GM12891 (cell line): ENCODE measurements at regions not wholly inside any gene's neighbourhood (a gene's known extent, or its start where the extent isn't known, plus 50 kb on each side); places are given as distances from the start of the nearest gene placed in this dataset.

ENCODE experiments used
- DNase-seq: peaks from one replicate; pipeline ENCODE4 v3.0.0; 2011; ENCODE audit warnings: low spot score; ENCODE audit not compliant: insufficient read length
- FAIRE-seq: peaks from 2 replicates; lab custom pipeline; 2011; peaks lifted over from hg19 to GRCh38; lab: Jason Lieb, UNC
- PAX5 ChIP-seq: IDR thresholded peaks from 2 replicates; pipeline ENCODE4 v1.6.1; 2011; ENCODE audit warnings: low read length, moderate library complexity, mild to moderate bottlenecking; ENCODE audit not compliant: insufficient read depth, severe bottlenecking
- POLR2A ChIP-seq: IDR thresholded peaks from 2 replicates; pipeline ENCODE4 v1.6.1; 2011; ENCODE audit warnings: low read depth, low read length, control low read depth
- POLR2AphosphoS5 ChIP-seq: IDR thresholded peaks from 2 replicates; pipeline ENCODE4 v1.6.1; 2011; ENCODE audit warnings: low read depth, low read length, control low read depth
- POU2F2 ChIP-seq: IDR thresholded peaks from 2 replicates; pipeline ENCODE4 v1.6.1; 2011; ENCODE audit warnings: low read depth, mild to moderate bottlenecking, control low read depth, low read length, moderate library complexity
- SPI1 ChIP-seq: IDR thresholded peaks from 2 replicates; pipeline ENCODE4 v1.6.1; 2011; ENCODE audit warnings: low read depth, low read length, control low read depth
- TAF1 ChIP-seq: IDR thresholded peaks from 2 replicates; pipeline ENCODE4 v1.6.1; 2011; ENCODE audit warnings: low read depth, low read length, control low read depth

DNA sequence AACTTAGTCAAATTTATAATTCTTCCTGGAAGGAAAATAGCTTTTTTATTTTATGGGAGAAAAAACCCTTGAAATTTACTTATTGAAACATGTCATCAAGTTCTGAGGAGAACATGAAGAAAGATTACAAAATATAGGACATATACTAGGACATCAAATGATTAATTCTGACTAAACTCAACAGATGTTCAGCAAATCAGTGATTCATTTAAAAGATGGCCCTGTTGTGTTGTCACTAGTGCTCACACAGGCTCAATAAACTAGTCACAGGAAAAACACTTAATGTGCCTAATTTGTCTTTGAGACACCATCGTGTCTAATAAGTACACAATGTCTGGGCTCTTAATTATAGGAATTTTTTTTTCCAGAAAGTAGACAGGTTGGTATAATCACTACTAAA lies 223.8 kb upstream of the TMTC4 start:
- FAIRE-seq (no peak), DNase-seq (no peak)
- TF ChIP-seq POU2F2 (no peak), SPI1 (no peak), PAX5 (no peak), TAF1 (no peak), POLR2A (no peak), POLR2AphosphoS5 (no peak)

DNA sequence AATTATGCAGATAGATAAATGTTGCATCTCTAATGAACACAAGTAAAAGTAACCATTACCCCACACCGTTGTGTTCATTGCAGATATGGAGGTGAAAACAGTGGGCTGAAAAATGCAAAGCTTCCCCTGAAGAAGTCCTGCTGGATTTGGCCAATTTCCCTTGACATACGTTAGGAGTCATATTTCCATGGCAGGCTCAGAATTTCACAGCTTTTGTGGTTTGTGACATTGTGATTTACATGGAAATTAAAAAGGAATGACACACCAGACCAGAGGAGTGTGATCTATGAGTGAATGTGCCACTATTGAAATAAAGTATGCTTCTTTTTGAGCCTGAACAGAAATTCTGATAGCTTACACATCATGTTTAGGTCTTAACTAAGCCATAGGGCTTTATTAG lies 221.1 kb upstream of the TMTC4 start:
- TF ChIP-seq PAX5 (no peak), SPI1 (no peak), POLR2A (no peak), TAF1 (no peak), POLR2AphosphoS5 (no peak), POU2F2 (no peak)
- DNase-seq (no peak), FAIRE-seq (no peak)

DNA sequence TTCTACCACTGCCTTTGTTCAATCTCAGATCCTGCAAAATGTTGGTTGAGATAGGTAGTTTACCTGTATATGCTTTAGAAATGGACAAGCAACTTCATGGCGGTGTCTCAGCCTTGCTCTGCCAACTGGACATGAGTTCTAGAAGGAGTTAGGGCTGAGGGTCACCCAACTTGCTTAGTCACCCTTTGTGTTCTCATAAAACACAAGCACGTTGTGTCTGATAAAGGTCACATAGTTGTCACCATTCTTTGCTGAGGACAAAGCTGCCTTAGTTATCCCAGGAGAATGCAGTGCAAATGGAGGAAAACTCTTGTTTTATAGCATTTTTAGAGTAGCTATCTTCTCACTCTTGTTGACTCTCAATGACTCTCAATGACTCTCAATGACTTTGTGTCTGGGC lies 218.4 kb upstream of the TMTC4 start:
- DNase-seq (no peak), FAIRE-seq (no peak)
- TF ChIP-seq SPI1 (no peak), PAX5 (no peak), TAF1 (no peak), POLR2AphosphoS5 (no peak), POLR2A (no peak), POU2F2 (no peak)

DNA sequence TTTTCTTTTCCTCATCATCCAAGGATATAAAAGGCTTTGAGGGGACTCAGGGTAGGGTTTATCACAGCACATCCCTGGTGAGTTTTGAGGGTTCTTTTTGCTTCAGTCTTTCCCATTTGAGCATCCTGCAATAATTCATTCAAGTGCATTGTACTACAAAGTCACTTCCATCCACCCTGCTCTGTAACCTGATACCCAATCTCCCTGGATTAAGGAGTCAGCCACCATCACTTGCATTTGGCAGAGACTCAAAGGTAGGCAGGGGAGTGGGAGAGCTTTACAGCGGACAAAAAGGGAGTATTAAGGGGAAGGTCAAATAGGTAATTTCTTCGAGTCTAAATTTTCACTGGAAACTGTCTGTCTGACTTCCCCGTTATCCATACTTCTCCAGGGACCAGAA lies 216.1 kb upstream of the TMTC4 start:
- no peak for DNase-seq
- TF ChIP-seq TAF1 (no peak), POLR2AphosphoS5 (no peak), SPI1 (no peak), POU2F2 (no peak)
- FAIRE-seq: no peak

DNA sequence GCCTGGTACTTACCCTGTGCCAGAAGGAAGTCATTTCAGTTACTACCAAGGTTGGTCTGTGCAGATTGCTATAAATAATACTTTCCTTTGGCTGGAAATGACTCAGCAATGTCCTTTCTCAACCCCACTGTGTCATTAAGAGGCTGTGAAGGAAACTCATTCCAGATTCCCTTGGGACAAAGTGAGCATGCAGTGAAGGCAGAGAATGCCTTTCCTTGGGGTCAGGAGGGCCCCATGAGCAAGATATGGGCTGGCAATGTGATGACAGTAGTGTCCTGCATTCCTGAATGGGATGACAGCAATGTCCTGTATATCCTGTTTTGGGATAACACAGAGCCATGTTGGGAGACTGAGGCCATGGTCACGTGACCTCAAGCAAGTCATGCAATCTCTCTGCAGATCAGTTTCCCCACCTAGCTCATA lies 213.1 kb upstream of the TMTC4 start:
- FAIRE-seq (no peak), DNase-seq (no peak)
- no peak for TF ChIP-seq SPI1
- TF ChIP-seq POLR2A: no peak
- no peak for TF ChIP-seq POU2F2
- no peak for TF ChIP-seq POLR2AphosphoS5
- TF ChIP-seq TAF1: no peak

DNA sequence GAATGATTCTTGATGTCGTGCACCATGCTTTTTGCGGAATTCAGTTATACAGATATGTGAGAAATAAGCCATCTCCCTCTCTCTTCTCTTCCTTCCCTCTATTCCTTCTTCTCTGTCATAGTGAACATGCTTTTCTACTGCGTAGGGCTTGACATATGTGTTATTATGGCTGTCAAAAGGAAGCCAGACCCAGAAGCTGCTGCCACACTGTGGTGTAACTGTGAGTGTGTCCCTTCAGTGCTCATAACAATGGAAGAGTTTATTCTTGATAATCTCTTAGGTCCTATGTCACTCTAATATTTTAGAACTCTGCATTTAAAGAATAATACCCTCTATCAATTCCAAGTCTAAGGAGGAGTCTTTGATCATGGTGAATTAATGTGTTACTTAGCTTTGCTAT lies 208.9 kb upstream of the TMTC4 start:
- FAIRE-seq (no peak), DNase-seq (no peak)
- TF ChIP-seq POLR2AphosphoS5: no peak

DNA sequence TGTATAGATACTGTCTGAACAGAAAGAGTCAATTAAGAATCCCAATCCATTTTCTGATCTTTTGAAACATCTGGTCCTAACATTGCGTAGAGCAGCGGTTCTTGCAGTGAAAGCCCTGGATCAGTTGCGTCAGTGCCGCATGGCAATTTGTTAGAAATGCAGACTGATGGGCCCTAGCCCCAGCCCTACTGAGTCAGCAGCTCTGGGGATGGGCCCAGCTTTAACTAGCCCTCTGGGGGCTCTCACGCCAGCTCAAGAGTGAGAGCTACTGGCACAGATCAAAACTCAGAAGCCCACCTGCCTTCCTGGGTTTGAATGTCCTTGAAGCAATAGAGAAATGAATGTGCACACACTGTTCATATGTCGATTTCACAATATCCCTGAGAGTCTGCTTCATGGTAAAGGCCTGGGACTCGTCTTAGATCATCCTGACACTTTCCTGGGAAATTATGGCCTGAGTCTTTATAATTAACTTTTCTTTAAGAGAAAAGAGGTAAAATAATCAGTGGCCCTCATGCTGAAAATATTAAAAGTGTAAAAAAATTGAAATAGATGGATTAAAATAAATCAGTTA lies 206.8 kb upstream of the TMTC4 start:
- no peak for TF ChIP-seq POLR2A
- no peak for TF ChIP-seq POU2F2
- TF ChIP-seq TAF1: no peak
- no peak for TF ChIP-seq POLR2AphosphoS5
- no peak for TF ChIP-seq PAX5
- TF ChIP-seq SPI1: no peak
- FAIRE-seq: no peak

DNA sequence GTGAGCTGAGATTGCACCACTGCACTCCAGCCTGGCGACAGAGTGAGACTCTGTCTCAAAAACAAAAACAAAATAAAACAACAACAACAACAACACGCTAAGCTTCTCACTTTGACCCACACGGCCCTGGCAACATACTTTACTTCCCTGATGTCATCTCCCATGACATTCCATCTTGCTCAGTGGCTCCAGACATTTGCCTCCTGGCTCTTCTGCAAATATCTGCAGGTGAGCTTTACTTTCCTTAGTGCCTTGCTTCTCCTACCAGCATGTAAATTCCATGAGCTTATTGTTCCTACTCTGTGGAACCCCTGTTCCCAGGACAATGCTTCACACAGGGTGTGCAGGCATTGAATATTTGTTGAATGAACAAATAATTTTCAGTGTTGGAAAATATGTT lies 205.6 kb upstream of the TMTC4 start:
- TF ChIP-seq PAX5: no peak
- TF ChIP-seq POLR2AphosphoS5: no peak
- no peak for TF ChIP-seq SPI1
- TF ChIP-seq POU2F2: no peak
- no peak for TF ChIP-seq TAF1
- no peak for TF ChIP-seq POLR2A
- no peak for FAIRE-seq

More for the DNA sequence above, 206.8 kb upstream of the TMTC4 start:
- DNase-seq: no peak

DNA sequence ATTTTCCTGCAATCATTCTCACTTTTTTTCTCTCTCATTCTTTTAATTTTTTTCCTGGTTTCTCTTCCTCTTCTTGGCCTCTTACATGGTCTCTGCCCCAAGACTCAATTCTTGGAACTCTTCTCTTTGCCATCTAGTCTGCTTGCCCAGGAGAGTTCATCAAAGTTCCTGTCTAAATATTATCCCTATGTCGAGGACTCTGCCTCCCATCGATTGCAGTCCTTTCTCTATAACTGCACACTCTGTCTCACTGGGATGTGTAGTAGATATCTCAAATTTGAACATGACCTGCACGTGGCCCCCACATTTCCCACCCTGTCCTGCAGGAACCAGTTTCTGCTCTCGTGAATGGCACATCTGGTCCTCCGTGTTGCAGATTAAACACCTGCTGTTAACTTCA lies 204.7 kb upstream of the TMTC4 start:
- no peak for FAIRE-seq
- no peak for DNase-seq
- TF ChIP-seq POU2F2: no peak
- no peak for TF ChIP-seq SPI1
- no peak for TF ChIP-seq TAF1
- TF ChIP-seq POLR2A: no peak
- TF ChIP-seq PAX5: no peak
- no peak for TF ChIP-seq POLR2AphosphoS5

More for the DNA sequence above, 205.6 kb upstream of the TMTC4 start:
- no peak for DNase-seq

DNA sequence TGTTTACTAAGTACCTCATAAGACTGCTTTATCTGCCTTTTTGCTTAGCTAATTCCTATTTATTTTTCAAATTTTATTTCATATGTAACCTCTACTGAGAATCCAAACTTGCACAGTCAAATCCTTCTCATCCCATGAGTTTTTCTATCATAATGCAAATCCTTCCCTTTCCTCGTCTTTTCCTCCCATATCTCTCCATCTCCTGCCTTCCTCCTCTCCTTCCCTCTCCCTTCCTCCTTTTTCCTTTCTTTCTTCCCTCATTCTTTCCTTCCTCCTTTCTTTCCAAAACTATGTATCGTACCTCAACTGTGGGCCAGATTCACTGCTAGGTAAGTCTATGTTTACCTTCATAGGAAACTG lies 201.4 kb upstream of the TMTC4 start:
- FAIRE-seq: no peak
- no peak for DNase-seq
- TF ChIP-seq POLR2A (no peak), TAF1 (no peak)

DNA sequence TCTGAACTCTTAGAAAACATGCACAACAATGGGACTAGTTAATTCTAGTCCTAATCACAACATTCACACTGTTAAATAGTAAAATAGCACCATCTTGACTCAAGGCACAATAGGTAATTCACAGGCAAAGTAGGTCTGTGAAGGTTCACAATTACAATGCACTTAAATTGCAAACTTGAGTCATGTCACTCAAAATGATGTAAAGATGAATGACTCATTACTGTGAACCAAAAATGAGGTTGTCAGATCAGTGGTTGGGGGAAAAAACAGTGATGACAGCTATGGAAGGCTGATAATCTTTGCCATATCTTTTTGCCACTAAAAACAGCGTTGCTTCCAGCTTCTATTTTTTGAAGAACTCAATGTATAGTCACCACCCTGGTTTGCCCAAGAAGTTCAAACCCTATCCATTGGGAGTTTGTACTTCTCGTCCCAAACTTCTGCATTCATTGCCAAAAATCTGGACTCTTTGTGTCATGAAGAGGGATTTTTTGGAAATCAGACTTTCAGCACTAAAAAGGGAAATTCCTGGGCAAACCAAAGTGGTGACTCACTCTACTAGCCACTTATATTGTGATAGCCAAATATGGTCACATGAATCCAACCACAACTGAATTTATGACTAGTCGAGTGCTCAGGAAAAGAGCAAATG lies 200.9 kb upstream of the TMTC4 start:
- no peak for TF ChIP-seq POLR2AphosphoS5
- TF ChIP-seq TAF1: no peak
- no peak for TF ChIP-seq PAX5
- TF ChIP-seq POLR2A: no peak
- no peak for TF ChIP-seq SPI1
- TF ChIP-seq POU2F2: no peak
- no peak for DNase-seq
- FAIRE-seq: no peak
